ENCODE measurements at regions not wholly inside any gene's neighbourhood (a gene's known extent, or its start where the extent isn't known, plus 50 kb on each side); places are given as distances from the start of the nearest gene placed in this dataset.

DNA sequence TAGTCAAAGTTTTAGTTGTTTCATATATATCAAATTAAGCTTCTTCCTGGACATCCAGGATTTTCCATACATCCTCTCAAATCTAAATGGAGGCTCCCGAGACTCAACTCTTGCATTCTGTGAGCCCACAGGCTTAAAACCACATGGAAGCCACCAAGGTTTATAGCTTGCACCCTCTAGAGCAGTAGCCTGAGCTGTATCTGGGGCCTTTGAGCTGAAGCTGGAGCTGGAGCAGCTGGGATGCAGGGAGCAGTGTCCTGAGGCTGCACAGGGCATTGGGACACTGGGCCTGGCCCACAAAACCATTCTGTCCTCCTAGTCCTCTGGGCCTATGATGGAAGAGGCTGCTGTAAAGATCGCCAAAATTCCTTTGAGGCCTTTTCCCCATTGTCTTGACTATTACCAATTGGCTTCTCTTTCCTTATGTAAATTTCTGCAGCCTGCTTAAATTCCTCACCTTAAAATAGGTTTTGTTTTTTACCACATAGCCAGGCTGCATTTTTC lies 151.0 kb downstream of the COX7C start:
- TF ChIP-seq, protein P1, sequence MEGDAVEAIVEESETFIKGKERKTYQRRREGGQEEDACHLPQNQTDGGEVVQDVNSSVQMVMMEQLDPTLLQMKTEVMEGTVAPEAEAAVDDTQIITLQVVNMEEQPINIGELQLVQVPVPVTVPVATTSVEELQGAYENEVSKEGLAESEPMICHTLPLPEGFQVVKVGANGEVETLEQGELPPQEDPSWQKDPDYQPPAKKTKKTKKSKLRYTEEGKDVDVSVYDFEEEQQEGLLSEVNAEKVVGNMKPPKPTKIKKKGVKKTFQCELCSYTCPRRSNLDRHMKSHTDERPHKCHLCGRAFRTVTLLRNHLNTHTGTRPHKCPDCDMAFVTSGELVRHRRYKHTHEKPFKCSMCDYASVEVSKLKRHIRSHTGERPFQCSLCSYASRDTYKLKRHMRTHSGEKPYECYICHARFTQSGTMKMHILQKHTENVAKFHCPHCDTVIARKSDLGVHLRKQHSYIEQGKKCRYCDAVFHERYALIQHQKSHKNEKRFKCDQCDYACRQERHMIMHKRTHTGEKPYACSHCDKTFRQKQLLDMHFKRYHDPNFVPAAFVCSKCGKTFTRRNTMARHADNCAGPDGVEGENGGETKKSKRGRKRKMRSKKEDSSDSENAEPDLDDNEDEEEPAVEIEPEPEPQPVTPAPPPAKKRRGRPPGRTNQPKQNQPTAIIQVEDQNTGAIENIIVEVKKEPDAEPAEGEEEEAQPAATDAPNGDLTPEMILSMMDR (IDR thresholded peaks at IDR 0.05), result no peak
- no peak for TF ChIP-seq POLR2A (IDR thresholded peaks at IDR 0.05)

Measured in lower leg skin (tissue), 3 donors.